DOHH2 (cell line): ENCODE measurements at regions not wholly inside any gene's neighbourhood (a gene's known extent, or its start where the extent isn't known, plus 50 kb on each side); places are given as distances from the start of the nearest gene placed in this dataset.
"Not testable (repeated sequence)": the region's sequence is repeated elsewhere in the genome, so short reads cannot be mapped to it uniquely, and the experiment has no call there.

Experiments used
- H3F3A ChIP-seq: fragments of 200-600 bp; sonication (generic), shearing (Covaris generic); 2 replicates; pipeline ENCODE4 v1.6.0; 2016; ENCODE audit warnings: antibody characterized with exemption, mild to moderate bottlenecking; ENCODE audit not compliant: control insufficient read depth, insufficient read depth
- H3K27ac ChIP-seq: fragments of 200-600 bp; sonication (generic); 2 replicates; pipeline ENCODE4 v1.5.1; 2014; ENCODE audit warnings: low read depth, mild to moderate bottlenecking, low read length, moderate library complexity
- H3K27me3 ChIP-seq: fragments of 200-600 bp; sonication (generic); 2 replicates; pipeline ENCODE4 v1.6.1; 2014; ENCODE audit warnings: mild to moderate bottlenecking, low read length, mixed read lengths; ENCODE audit not compliant: control insufficient read depth
- H3K36me3 ChIP-seq: fragments of 200-600 bp; sonication (generic); 2 replicates; pipeline ENCODE4 v1.6.1; 2014; ENCODE audit warnings: mild to moderate bottlenecking, low read length, moderate library complexity, mixed read lengths; ENCODE audit not compliant: control insufficient read depth
- H3K4me1 ChIP-seq: fragments of 200-600 bp; sonication (generic); 2 replicates; pipeline ENCODE4 v1.6.1; 2014; ENCODE audit warnings: mild to moderate bottlenecking, low read length, mixed read lengths; ENCODE audit not compliant: control insufficient read depth
- H3K4me2 ChIP-seq: fragments of 200-600 bp; sonication (generic); 2 replicates; pipeline ENCODE4 v1.6.0; 2014; ENCODE audit warnings: mild to moderate bottlenecking, low read length, moderate library complexity
- H3K4me3 ChIP-seq: fragments of 200-600 bp; sonication (generic); 2 replicates; pipeline ENCODE4 v1.5.1; 2014; ENCODE audit warnings: mild to moderate bottlenecking, low read length, mixed read lengths
- H3K79me2 ChIP-seq: fragments of 200-600 bp; sonication (generic); 2 replicates; pipeline ENCODE4 v1.6.1; 2014; ENCODE audit warnings: mild to moderate bottlenecking, low read length, mixed read lengths; ENCODE audit not compliant: control insufficient read depth
- H3K9me2 ChIP-seq: fragments of 200-600 bp; sonication (generic); replicated peaks from 2 replicates; pipeline ENCODE4 v1.6.1; 2014; ENCODE audit warnings: mild to moderate bottlenecking, low read length, mixed read lengths; ENCODE audit not compliant: control insufficient read depth
- H3K9me3 ChIP-seq: fragments of 200-600 bp; sonication (generic); 2 replicates; pipeline ENCODE4 v1.6.1; 2014; ENCODE audit warnings: antibody characterized with exemption, low read length, mixed read lengths; ENCODE audit not compliant: control insufficient read depth, insufficient read depth
- H4K20me1 ChIP-seq: fragments of 200-600 bp; sonication (generic); 2 replicates; pipeline ENCODE4 v1.6.0; 2014; ENCODE audit warnings: low read depth, mild to moderate bottlenecking, antibody characterized with exemption, low read length, moderate library complexity; ENCODE audit not compliant: control insufficient read depth, insufficient read depth
- EZH2phosphoT487 ChIP-seq: fragments of 200-600 bp; sonication (generic); IDR thresholded peaks from 2 replicates; pipeline ENCODE4 v1.6.1; 2017; ENCODE audit warnings: borderline replicate concordance, mild to moderate bottlenecking, antibody characterized with exemption, low read length, moderate library complexity, mixed read lengths
- TF ChIP-seq, protein P1 (sequence below): fragments of 200-600 bp; sonication (generic); IDR thresholded peaks from one replicate; pipeline ENCODE4 v1.5.1; 2014; ENCODE audit warnings: antibody characterized with exemption, mild to moderate bottlenecking, low read depth, low read length; ENCODE audit not compliant: poor library complexity, severe bottlenecking

DNA sequence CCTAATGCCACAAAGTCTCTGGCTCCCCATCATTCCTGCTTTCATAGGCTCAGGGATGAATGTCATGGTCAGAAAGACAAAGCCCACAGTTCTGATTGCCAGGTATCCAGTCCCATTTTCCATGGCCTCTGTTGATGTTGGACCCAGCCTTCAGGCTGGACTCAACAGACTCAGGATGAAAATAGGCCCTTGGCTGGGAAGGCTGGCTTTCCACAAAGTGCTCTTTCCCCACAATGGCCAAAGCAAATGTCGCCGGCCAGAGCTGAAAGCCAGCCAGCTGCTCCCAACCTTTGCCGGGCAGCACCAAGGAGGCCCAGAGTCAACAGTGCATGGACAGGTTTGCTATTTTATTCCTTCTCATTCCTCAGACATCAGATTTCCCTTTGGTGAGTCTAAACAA, 430.1 kb upstream of the FGF16 start:
- Histone ChIP-seq H3K9me2 (no peaks in the 10 kb centered on the region), H3K27me3 (no peaks in the 10 kb centered on the region), H3K4me1 (peaks cover 4% of the 10 kb centered on the region), H3K79me2 (no peaks in the 10 kb centered on the region), H3K36me3 (no peaks in the 10 kb centered on the region), H3K4me3 (no peak overlapping the region), H3F3A (no peaks in the 10 kb centered on the region), H3K4me2 (no peak overlapping the region), H3K9me3 (no peaks in the 10 kb centered on the region), H4K20me1 (no peaks in the 10 kb centered on the region), H3K27ac (no peak overlapping the region)
- TF ChIP-seq, protein P1, sequence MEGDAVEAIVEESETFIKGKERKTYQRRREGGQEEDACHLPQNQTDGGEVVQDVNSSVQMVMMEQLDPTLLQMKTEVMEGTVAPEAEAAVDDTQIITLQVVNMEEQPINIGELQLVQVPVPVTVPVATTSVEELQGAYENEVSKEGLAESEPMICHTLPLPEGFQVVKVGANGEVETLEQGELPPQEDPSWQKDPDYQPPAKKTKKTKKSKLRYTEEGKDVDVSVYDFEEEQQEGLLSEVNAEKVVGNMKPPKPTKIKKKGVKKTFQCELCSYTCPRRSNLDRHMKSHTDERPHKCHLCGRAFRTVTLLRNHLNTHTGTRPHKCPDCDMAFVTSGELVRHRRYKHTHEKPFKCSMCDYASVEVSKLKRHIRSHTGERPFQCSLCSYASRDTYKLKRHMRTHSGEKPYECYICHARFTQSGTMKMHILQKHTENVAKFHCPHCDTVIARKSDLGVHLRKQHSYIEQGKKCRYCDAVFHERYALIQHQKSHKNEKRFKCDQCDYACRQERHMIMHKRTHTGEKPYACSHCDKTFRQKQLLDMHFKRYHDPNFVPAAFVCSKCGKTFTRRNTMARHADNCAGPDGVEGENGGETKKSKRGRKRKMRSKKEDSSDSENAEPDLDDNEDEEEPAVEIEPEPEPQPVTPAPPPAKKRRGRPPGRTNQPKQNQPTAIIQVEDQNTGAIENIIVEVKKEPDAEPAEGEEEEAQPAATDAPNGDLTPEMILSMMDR: no peak
- no peak for TF ChIP-seq EZH2phosphoT487

DNA sequence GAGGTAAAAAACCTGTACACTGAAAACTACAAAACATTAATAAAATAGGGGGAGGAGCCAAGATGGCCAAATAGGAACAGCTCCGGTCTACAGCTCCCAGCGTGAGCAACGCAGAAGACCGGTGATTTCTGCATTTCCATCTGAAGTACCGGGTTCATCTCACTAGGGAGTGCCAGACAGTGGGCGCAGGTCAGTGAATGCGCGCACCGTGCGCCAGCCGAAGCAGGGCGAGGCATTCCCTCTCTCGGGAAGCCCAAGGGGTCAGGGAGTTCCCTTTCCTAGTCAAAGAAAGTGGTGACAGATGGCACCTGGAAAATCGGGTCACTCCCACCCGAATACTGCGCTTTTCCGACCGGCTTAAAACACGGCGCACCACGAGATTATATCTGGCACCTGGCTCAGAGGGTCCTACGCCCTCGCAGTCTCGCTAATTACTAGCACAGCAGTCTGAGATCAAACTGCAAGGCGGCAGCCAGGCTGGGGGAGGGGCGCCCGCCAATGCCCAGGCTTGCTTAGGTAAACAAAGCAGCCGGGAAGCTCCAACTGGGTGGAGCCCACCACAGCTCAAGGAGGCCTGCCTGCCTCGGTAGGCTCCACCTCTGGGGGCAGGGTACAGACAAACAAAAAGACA, 400.9 kb upstream of the FGF16 start:
- H4K20me1 ChIP-seq, H3F3A ChIP-seq, H3K27me3 ChIP-seq, H3K9me2 ChIP-seq, H3K9me3 ChIP-seq, H3K4me3 ChIP-seq, H3K79me2 ChIP-seq, H3K27ac ChIP-seq, H3K36me3 ChIP-seq, H3K4me2 ChIP-seq, H3K4me1 ChIP-seq: not testable (repeated sequence)

DNA sequence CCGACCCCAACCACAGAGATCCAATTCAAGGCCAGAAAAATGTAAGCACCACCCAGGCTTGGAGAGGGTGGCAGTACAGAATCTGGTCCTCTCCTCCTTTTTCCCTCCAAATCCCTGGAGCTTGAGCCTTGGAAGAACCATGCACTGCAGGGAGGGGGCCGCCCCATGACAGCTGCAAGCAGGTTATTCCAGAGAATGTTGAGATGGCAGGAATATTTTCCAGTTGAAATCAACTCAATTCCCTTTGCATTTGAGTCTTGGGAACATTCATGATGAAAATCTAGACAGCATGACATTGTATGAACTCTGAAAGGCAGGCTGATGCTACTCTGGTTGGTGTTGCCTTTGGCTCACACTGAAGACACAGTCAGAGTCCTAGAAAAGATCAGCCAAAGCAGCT, 386.6 kb upstream of the FGF16 start:
- Histone ChIP-seq H3K79me2 (no peaks in the 10 kb centered on the region), H3K9me2 (no peaks in the 10 kb centered on the region), H3K4me3 (no peak overlapping the region), H3F3A (no peaks in the 10 kb centered on the region), H3K9me3 (no peaks in the 10 kb centered on the region), H3K4me2 (no peak overlapping the region), H3K27me3 (no peaks in the 10 kb centered on the region), H4K20me1 (no peaks in the 10 kb centered on the region), H3K4me1 (no peaks in the 10 kb centered on the region), H3K36me3 (no peaks in the 10 kb centered on the region), H3K27ac (no peak overlapping the region)
- TF ChIP-seq, protein P1: no peak
- no peak for TF ChIP-seq EZH2phosphoT487

DNA sequence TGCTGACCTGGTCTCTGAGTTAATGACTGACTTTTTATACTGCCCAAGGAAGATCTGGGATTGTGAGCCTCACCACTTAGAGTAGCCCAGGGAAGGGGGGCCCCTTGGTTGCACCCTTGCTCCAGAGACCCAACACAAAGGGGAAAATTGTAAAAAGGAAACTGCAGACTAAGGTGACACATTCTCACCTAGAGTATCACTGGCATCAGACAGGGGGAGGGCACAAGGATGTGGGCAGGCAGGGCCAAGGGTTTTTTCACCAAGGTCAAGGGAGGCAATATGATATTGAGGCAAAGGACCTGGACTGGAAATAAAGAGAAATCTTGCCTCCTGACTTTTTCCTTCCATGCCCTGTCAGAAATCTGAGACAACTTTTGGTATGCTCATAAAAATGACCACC, 386.2 kb upstream of the FGF16 start:
- Histone ChIP-seq H4K20me1 (no peaks in the 10 kb centered on the region), H3K4me3 (no peak overlapping the region), H3K27me3 (no peaks in the 10 kb centered on the region), H3K79me2 (no peaks in the 10 kb centered on the region), H3K4me1 (no peaks in the 10 kb centered on the region), H3K9me3 (no peaks in the 10 kb centered on the region), H3F3A (no peaks in the 10 kb centered on the region), H3K9me2 (no peaks in the 10 kb centered on the region), H3K36me3 (no peaks in the 10 kb centered on the region), H3K27ac (no peak overlapping the region), H3K4me2 (no peak overlapping the region)
- no peak for TF ChIP-seq EZH2phosphoT487
- TF ChIP-seq, protein P1: no peak
